HCT116 (cell line): ENCODE measurements at regions not wholly inside any gene's neighbourhood (a gene's known extent, or its start where the extent isn't known, plus 50 kb on each side); places are given as distances from the start of the nearest gene placed in this dataset.

Experiments used
- ATAC-seq: fragments of 200-7000 bp; cut with Tn5 transposase; 2 replicates; pipeline ENCODE4 v1.9.1; 2020; ENCODE audit warnings: mild to moderate bottlenecking, moderate library complexity
- BruUV-seq: library from RNA; stranded (reverse); fragments of 400-500 nt; replicated peaks from 2 replicates; lab custom pipeline; 2021; lab: Mats Ljungman, UMichigan
- CTCF ChIA-PET: fragments of 300-600 bp; sonication (Branson Sonifier 250); formaldehyde crosslinking; loops from one replicate; lab custom pipeline; 2021; ENCODE audit warnings: antibody characterized with exemption; lab: Charles Lee
- POLR2A ChIA-PET: fragments of 300-600, 350-600 bp; sonication (Branson Sonifier 250); formaldehyde crosslinking; loops from one replicate; lab custom pipeline; 2021; ENCODE audit warnings: antibody characterized with exemption; lab: Charles Lee
- RAD21 ChIA-PET, 2 experiments: fragments of 300-600 bp; sonication (Branson Sonifier 250); formaldehyde crosslinking; loops; one replicate each; lab custom pipeline; 2023; ENCODE audit warnings: low total read pairs in 2 of 2; ENCODE audit not compliant: uncharacterized antibody in 2 of 2, unreplicated experiment in 2 of 2, low non-redundant PET in 1 of 2; lab: Charles Lee
- DNase-seq: peaks from one replicate; pipeline ENCODE4 v3.0.0-alpha.2; 2010; ENCODE audit warnings: low read depth, low spot score
- H2AFZ ChIP-seq: fragments of 200-600 bp; shearing (Covaris generic), sonication (generic); 2 replicates; pipeline ENCODE4 v1.6.1; 2017; ENCODE audit warnings: low read depth, mixed run types, mixed read lengths, antibody characterized with exemption, low read length; ENCODE audit not compliant: poor library complexity, severe bottlenecking
- H3K27ac ChIP-seq: 2 replicates; pipeline ENCODE4 v1.5.1; 2012; ENCODE audit warnings: low read depth, low read length
- H3K27me3 ChIP-seq: fragments of 200-600 bp; sonication (generic); 2 replicates; pipeline ENCODE4 v1.6.1; 2016; ENCODE audit warnings: mixed run types, low read length, mixed read lengths; ENCODE audit not compliant: insufficient read depth
- H3K36me3 ChIP-seq, 2 experiments: fragments of 200-500 bp in 1 of 2; fragments of 200-600 bp in 1 of 2; sonication (Bioruptor generic) in 1 of 2; sonication (generic) in 1 of 2; 2 replicates each; pipeline versions ENCODE4 v1.5.1 to v1.6.1; 2014 to 2016; ENCODE audit warnings: low read length in 2 of 2, inconsistent platforms in 1 of 2, mixed read lengths in 1 of 2, mixed run types in 1 of 2; ENCODE audit not compliant: insufficient read depth in 2 of 2, control insufficient read depth in 1 of 2
- H3K4me1 ChIP-seq, 2 experiments: fragments of 200-600 bp in 1 of 2; sonication (generic) in 1 of 2; 2 replicates each; pipeline versions ENCODE4 v1.5.1 to v1.6.1; 2012 to 2017; ENCODE audit warnings: low read length in 2 of 2, inconsistent platforms in 1 of 2, mild to moderate bottlenecking in 1 of 2, mixed read lengths in 1 of 2, mixed run types in 1 of 2, moderate library complexity in 1 of 2; ENCODE audit not compliant: insufficient read depth in 2 of 2, control insufficient read depth in 1 of 2
- H3K4me2 ChIP-seq: fragments of 200-600 bp; sonication (generic); 2 replicates; pipeline ENCODE4 v1.6.1; 2017; ENCODE audit warnings: mixed run types, low read length, mixed read lengths
- H3K4me3 ChIP-seq, 2 experiments: fragments of 200-600 bp in 1 of 2; sonication (generic) in 1 of 2; replicated peaks in 1 of 2; 2 replicates each; pipeline ENCODE4 v1.5.1; 2011 to 2016; ENCODE audit warnings: low read length in 2 of 2, control low read depth in 1 of 2, low read depth in 1 of 2, mild to moderate bottlenecking in 1 of 2, mixed read lengths in 1 of 2, mixed run types in 1 of 2
- H3K79me2 ChIP-seq: fragments of 200-600 bp; sonication (generic); 2 replicates; pipeline ENCODE4 v1.6.1; 2017; ENCODE audit warnings: mild to moderate bottlenecking, mixed run types, low read length, moderate library complexity, mixed read lengths; ENCODE audit not compliant: insufficient read depth
- H3K9ac ChIP-seq: fragments of 200-600 bp; sonication (generic); 2 replicates; pipeline ENCODE4 v1.6.1; 2016; ENCODE audit warnings: low read length, mixed read lengths
- H3K9me2 ChIP-seq: fragments of 200-600 bp; sonication (generic), shearing (Covaris generic); 2 replicates; pipeline ENCODE4 v1.6.1; 2017; ENCODE audit warnings: mixed run types, mild to moderate bottlenecking, moderate library complexity; ENCODE audit not compliant: insufficient read depth
- H3K9me3 ChIP-seq, 2 experiments: fragments of 200-500 bp in 1 of 2; fragments of 200-600 bp in 1 of 2; sonication (Bioruptor generic) in 1 of 2; sonication (generic) in 1 of 2; 2 replicates each; pipeline ENCODE4 v1.6.1; 2014 to 2017; ENCODE audit warnings: low read length in 2 of 2, mixed read lengths in 2 of 2, inconsistent platforms in 1 of 2, low read depth in 1 of 2, mild to moderate bottlenecking in 1 of 2, mixed run types in 1 of 2, moderate library complexity in 1 of 2; ENCODE audit not compliant: control insufficient read depth in 1 of 2, insufficient read depth in 1 of 2
- H4K20me1 ChIP-seq: fragments of 200-600 bp; sonication (generic), shearing (Covaris generic); 2 replicates; pipeline ENCODE4 v1.6.1; 2017; ENCODE audit warnings: mixed run types, mild to moderate bottlenecking, moderate library complexity; ENCODE audit not compliant: insufficient read depth
- CBX3 ChIP-seq: IDR thresholded peaks from 2 replicates; pipeline ENCODE4 v1.6.1; 2012; ENCODE audit warnings: low read depth
- ELF1 ChIP-seq: IDR thresholded peaks from 2 replicates; pipeline ENCODE4 v1.6.1; 2012; ENCODE audit warnings: low read depth, borderline replicate concordance
- EZH2phosphoT487 ChIP-seq: fragments of 200-600 bp; IDR thresholded peaks from 2 replicates; pipeline ENCODE4 v1.6.1; 2018; ENCODE audit warnings: antibody characterized with exemption, borderline replicate concordance
- JUND ChIP-seq: IDR thresholded peaks from 2 replicates; pipeline ENCODE4 v1.6.1; 2012
- POLR2A ChIP-seq: IDR thresholded peaks from 2 replicates; pipeline ENCODE4 v1.7.0; 2011; ENCODE audit warnings: borderline replicate concordance; ENCODE audit not compliant: insufficient read depth, insufficient read length; ENCODE audit errors: extremely low read depth
- SIN3A ChIP-seq: IDR thresholded peaks from 2 replicates; pipeline ENCODE4 v1.6.1; 2012; ENCODE audit warnings: low read depth
- ZFX ChIP-seq: fragments of 450-650 bp; IDR thresholded peaks from 2 replicates; pipeline ENCODE4 v1.6.1; 2017
- intact Hi-C: fragments of 100-400 bp; cut with micrococcal nuclease; formaldehyde crosslinking; loops from 2 replicates; pipeline ENCODE4 v1.10.0; 2022
- TF ChIP-seq, protein P1 (sequence below): IDR thresholded peaks from 2 replicates; pipeline ENCODE4 v1.6.1; 2011; ENCODE audit warnings: mild to moderate bottlenecking, low read length, moderate library complexity; ENCODE audit not compliant: insufficient replicate concordance; ENCODE audit errors: extremely low read depth
- TF ChIP-seq, protein P2 (sequence below): IDR thresholded peaks from 2 replicates; pipeline ENCODE4 v1.6.1; 2012

DNA sequence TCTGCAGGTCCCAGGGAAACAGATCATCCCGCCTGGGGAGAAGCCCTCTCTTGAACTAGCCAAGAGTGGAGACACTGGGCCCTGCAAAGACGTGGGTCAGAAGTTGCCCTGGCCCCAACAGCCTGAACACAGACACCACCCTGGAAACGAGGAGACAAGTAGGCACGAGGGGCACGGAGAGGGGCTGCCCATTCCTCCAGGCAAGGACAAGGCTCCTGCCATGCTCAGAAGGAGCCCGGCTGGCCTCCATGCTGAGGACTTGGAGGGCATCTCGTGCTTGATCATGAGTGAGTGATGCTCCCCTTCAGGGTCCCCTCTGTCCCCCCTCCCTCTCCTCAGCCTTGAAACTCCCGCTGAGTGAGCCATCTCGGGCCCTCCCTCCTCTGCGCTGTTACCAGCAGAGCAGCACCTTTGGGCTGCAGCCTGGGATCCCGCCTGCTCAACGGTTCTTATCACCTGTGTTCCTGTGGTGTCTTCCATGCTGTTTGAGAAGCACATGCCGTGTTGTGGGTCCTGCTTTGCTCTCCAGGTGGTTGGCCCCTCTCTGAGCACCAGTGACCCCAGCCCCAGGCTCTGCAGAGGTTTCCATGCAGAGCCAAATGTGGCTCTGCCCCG, 544.3 kb downstream of the TCERG1L start:
- CTCF ChIA-PET, result no interaction called here
- no peak overlapping the region for H2AFZ ChIP-seq
- H3K27me3 ChIP-seq, result no peaks in the 10 kb centered on the region
- no peak overlapping the region for H3K9ac ChIP-seq
- TF ChIP-seq JUND, result no peak
- TF ChIP-seq ELF1, result no peak
- TF ChIP-seq, protein P1, sequence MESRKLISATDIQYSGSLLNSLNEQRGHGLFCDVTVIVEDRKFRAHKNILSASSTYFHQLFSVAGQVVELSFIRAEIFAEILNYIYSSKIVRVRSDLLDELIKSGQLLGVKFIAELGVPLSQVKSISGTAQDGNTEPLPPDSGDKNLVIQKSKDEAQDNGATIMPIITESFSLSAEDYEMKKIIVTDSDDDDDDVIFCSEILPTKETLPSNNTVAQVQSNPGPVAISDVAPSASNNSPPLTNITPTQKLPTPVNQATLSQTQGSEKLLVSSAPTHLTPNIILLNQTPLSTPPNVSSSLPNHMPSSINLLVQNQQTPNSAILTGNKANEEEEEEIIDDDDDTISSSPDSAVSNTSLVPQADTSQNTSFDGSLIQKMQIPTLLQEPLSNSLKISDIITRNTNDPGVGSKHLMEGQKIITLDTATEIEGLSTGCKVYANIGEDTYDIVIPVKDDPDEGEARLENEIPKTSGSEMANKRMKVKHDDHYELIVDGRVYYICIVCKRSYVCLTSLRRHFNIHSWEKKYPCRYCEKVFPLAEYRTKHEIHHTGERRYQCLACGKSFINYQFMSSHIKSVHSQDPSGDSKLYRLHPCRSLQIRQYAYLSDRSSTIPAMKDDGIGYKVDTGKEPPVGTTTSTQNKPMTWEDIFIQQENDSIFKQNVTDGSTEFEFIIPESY, result no peak
- TF ChIP-seq SIN3A, result no peak
- no peak for TF ChIP-seq EZH2phosphoT487
- TF ChIP-seq, protein P2, sequence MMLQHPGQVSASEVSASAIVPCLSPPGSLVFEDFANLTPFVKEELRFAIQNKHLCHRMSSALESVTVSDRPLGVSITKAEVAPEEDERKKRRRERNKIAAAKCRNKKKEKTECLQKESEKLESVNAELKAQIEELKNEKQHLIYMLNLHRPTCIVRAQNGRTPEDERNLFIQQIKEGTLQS, result no peak
- no peak for TF ChIP-seq ZFX
- no peak for TF ChIP-seq CBX3
- no peak for TF ChIP-seq POLR2A
- TF ChIP-seq, all 23 proteins: peak for 0
- Histone ChIP-seq H3K4me1 (no peaks in the 10 kb centered on the region), H3K4me3 (no peak overlapping the region), H3K9me2 (no peaks in the 10 kb centered on the region), H3K9me3 (no peaks in the 10 kb centered on the region), H3K4me2 (no peak overlapping the region), H3K27ac (no peak overlapping the region), H4K20me1 (no peaks in the 10 kb centered on the region), H3K79me2 (no peaks in the 10 kb centered on the region), H3K36me3 (no peaks in the 10 kb centered on the region)
- DNase-seq (no peak), ATAC-seq (no peak)
- BruUV-seq, result no TSS peak
- intact Hi-C loops, result no loop called here
- ChIA-PET RAD21 (no interaction called here), POLR2A (no interaction called here)
